Fibroblast of the aortic adventitia (primary cell): ENCODE measurements at regions not wholly inside any gene's neighbourhood (a gene's known extent, or its start where the extent isn't known, plus 50 kb on each side); places are given as distances from the start of the nearest gene placed in this dataset.

Source experiments
- DNase-seq: peaks from one replicate; pipeline ENCODE4 v3.0.0-alpha.2; 2010; ENCODE audit warnings: low read depth
- H3K4me3 ChIP-seq: 2 replicates; pipeline ENCODE4 v1.5.1; 2011; ENCODE audit warnings: low read depth, mild to moderate bottlenecking, control low read depth, low read length, moderate library complexity
- TF ChIP-seq, protein P1 (sequence below): IDR thresholded peaks from 2 replicates; pipeline ENCODE4 v1.5.1; 2011; ENCODE audit warnings: mild to moderate bottlenecking, low read length, control low read depth, inconsistent platforms; ENCODE audit not compliant: insufficient read depth

DNA sequence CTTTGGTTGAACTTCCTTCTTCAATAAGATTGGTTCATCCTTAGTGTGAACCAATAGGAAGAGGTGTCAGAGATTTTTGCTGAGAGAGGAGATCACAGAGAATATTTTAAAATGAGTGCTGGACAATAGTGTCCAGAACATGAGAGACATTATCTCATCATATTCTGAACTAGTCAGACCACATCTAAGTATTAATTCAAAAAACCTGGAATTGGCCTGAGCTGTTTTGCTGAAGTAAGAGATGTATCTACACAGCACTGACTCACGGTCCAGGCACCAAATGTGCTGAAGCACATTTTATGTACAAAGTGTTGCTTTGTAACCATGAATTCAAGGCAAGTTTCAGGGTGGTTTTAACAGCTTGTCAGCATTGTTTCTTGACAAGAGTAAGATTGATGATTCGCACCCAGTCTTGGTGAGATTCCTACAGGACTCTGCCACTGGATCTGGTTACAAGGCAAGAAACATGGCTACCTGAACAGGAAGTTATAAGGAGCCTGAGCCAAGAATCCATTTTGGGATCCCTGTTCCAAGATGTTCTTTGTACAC is 178.2 kb upstream of the HEY2 start:
- no peak overlapping the region for H3K4me3 ChIP-seq
- TF ChIP-seq, protein P1, sequence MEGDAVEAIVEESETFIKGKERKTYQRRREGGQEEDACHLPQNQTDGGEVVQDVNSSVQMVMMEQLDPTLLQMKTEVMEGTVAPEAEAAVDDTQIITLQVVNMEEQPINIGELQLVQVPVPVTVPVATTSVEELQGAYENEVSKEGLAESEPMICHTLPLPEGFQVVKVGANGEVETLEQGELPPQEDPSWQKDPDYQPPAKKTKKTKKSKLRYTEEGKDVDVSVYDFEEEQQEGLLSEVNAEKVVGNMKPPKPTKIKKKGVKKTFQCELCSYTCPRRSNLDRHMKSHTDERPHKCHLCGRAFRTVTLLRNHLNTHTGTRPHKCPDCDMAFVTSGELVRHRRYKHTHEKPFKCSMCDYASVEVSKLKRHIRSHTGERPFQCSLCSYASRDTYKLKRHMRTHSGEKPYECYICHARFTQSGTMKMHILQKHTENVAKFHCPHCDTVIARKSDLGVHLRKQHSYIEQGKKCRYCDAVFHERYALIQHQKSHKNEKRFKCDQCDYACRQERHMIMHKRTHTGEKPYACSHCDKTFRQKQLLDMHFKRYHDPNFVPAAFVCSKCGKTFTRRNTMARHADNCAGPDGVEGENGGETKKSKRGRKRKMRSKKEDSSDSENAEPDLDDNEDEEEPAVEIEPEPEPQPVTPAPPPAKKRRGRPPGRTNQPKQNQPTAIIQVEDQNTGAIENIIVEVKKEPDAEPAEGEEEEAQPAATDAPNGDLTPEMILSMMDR = no peak
- peak; percentile 62 for DNase-seq

DNA sequence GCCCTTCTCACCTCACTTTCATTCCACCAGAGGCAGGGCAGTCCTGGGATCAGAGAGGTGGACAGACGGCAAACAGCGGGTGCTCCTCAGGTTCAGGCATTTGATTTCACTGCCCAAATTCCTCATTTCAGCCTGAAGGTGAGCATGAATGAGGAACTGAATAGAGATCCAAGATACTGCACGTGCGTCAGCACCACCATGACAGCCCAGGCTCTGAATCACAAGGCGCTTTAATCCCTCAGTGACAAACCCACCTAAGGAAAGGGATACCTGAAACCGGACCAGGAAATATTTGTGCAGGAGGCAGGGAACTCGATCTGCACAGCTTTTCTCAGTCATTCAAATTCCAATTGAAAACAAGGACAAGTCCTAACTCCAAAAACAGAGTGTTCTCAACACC is 174.8 kb upstream of the HEY2 start:
- DNase-seq = no peak
- no peak overlapping the region for H3K4me3 ChIP-seq
- TF ChIP-seq, protein P1 = no peak

DNA sequence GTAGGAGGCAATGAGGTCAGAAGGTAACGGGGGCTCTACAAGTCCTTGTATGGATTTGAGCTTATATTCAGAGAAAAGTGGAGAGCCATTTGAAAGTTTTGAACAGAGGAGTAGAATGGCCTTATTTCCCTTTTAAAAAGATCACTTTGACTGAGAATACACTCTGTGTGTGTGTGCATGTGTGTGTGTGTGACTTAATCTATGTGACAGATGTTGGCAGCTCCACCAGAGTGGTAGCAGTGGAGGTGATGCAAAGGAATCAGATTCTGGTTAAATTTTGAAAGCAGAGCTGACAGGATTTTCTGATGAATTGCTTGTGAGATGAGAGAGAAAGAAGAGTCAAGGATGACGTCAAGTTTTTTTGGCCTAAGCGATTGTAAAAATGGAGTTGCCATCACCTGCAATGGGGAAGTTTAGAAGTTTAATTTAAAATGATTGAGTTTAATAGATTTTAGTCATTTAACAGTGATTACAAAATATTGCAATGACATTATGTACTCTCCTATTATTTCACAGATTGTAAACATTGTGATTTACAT is 172.2 kb upstream of the HEY2 start:
- TF ChIP-seq, protein P1 = no peak
- DNase-seq = no peak
- no peak overlapping the region for H3K4me3 ChIP-seq

DNA sequence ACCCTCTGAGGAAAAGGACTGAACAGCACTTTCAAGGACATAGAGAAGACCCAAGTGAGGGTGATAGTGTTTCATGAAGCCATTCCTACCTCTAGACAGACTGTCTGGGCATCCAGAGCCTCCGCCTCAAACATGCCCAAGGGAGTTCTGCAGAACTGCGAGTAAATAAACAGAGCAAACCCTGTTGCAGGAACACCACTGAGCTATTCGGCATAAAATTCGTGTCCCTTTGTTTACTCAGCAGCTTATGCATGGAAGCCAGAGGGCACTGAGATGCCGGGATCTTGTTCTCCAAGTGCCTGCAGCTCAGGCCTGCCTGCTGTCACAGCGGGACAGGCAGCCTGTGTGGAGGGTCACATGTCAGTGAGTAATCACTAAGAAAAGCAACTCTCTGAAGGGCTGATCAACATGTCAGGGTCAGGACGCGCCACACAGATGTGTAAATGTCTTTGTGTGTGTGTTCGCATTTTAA is 164.9 kb upstream of the HEY2 start:
- no peak for DNase-seq
- TF ChIP-seq, protein P1 = no peak
- no peak overlapping the region for H3K4me3 ChIP-seq

DNA sequence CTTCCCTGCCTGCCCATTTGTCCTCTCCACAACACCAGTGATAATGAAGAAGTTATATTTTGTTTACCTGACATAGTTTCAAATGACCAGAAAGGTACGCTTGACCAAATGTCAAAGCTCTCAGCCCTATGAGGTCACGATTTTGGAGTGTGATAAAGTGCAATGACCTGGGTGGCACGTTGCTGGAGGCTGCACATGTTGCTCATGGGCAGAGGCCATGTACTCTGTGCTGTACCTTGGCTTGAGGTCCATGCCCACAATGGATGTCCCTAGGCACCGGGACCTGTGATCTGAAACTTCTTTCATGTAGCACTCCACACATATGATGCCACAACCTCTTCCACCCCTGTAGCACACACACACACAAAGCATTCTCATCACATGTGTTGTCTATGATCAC is 164.0 kb upstream of the HEY2 start:
- DNase-seq = no peak
- TF ChIP-seq, protein P1 = no peak
- no peak overlapping the region for H3K4me3 ChIP-seq

DNA sequence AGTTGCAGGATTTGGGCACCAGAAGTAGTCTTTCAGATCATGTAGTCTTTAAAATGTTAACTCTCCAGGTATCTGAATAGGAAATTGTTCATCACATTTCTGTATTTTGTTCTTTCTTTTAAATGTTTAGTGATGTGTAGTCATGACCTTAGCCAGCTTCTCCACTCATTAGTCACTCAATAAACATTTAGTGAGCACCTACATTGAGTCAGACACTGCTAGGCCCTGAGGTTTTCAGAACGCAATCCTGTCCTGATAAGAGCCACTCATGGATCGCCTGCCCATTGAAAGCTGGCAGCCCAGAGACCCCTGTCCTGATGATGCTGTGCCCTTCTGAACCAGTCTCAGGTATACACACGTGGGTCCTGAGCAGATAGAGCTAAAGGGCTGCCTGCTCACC is 163.4 kb upstream of the HEY2 start:
- no peak overlapping the region for H3K4me3 ChIP-seq
- TF ChIP-seq, protein P1 = no peak
- peak; percentile 60 for DNase-seq

DNA sequence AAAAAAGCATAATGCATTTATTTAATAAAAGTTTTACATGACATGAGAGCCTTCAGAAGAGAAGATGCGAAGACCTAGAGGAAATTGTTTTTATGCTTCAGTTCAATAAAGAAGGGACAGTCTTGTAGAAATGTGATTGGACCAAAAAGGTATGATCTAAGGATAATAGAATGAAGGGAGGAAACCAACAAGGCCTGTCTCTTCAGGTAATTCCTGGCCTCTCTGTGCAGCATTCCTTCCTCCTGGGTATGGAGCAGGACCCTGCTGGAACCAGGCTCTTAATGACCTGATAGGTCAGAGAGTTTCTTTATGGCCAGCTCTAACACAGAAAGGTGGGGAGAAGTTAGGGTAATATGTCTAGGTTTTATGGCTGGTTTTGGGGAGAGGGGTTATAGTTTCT is 162.8 kb upstream of the HEY2 start:
- TF ChIP-seq, protein P1 = no peak
- no peak for DNase-seq
- no peak overlapping the region for H3K4me3 ChIP-seq
